Heart left ventricle (tissue), 13 donors: ENCODE measurements at regions not wholly inside any gene's neighbourhood (a gene's known extent, or its start where the extent isn't known, plus 50 kb on each side); places are given as distances from the start of the nearest gene placed in this dataset.

Source experiments
- CTCF ChIP-seq, 12 donors: fragments of 200-600 bp; sonication (generic) in 4 of 12; IDR thresholded peaks; one replicate each; pipeline versions ENCODE4 v1.5.0 to v1.8.0; 2018 to 2022; ENCODE audit warnings: antibody characterized with exemption in 12 of 12, mild to moderate bottlenecking in 5 of 12
- POLR2A ChIP-seq, 2 donors: fragments of 450-650 bp; IDR thresholded peaks; one replicate each; pipeline ENCODE4 v1.6.1; 2017; ENCODE audit warnings: antibody characterized with exemption in 2 of 2, mild to moderate bottlenecking in 2 of 2, moderate library complexity in 2 of 2
- donor health status: ischemic (EF 13 %, LVEDD 7.1; RV severe dilation, severe dysfunction).
- donor health status: DM: no; HTN: yes; CAD: no.
- donor health status: DM: no; HTN: no; CAD: no.
- donor health status: ischemic (EF 25% LVEDD 6.9; RV normal size, moderate dysfunction).
- donor health status: ischemic (EF 25% LVEDD 5.7; RV mildly dilated, moderate dysfunction).
- donor health status: ischemic (EF 35%, LVEDD 5.7; RV mildly dilated, moderate dysfunction).
- donor health status: nonischemic (EF 11% LVEDD 7.7; RV severe dilation, severe dysfunction).
- donor health status: DM: yes; HTN: yes; CAD: no.
- donor health status: PGD.
- donor health status: ischemic (EF 29% LVEDD 5.4; RV normal size, mild dysfunction).
- donor health status: nonischemic (EF 23%, LVEDD 6.1; RV moderate dilation, normal function).

- no peak for TF ChIP-seq CTCF (IDR thresholded peaks at IDR 0.05)
- TF ChIP-seq POLR2A (IDR thresholded peaks at IDR 0.05), result no peak
Observed at GRCh38 chr6:81612136-81612535, 140.3 kb downstream of the TENT5A start.
